HG02798 (cell line): ENCODE measurements at regions not wholly inside any gene's neighbourhood (a gene's known extent, or its start where the extent isn't known, plus 50 kb on each side); places are given as distances from the start of the nearest gene placed in this dataset.

Experiments used
- ATAC-seq: cut with Tn5 transposase; IDR thresholded peaks from one replicate; pipeline ENCODE4 v1.9.1; 2021; ENCODE audit warnings: mild to moderate bottlenecking; ENCODE audit not compliant: unreplicated experiment, poor library complexity

DNA sequence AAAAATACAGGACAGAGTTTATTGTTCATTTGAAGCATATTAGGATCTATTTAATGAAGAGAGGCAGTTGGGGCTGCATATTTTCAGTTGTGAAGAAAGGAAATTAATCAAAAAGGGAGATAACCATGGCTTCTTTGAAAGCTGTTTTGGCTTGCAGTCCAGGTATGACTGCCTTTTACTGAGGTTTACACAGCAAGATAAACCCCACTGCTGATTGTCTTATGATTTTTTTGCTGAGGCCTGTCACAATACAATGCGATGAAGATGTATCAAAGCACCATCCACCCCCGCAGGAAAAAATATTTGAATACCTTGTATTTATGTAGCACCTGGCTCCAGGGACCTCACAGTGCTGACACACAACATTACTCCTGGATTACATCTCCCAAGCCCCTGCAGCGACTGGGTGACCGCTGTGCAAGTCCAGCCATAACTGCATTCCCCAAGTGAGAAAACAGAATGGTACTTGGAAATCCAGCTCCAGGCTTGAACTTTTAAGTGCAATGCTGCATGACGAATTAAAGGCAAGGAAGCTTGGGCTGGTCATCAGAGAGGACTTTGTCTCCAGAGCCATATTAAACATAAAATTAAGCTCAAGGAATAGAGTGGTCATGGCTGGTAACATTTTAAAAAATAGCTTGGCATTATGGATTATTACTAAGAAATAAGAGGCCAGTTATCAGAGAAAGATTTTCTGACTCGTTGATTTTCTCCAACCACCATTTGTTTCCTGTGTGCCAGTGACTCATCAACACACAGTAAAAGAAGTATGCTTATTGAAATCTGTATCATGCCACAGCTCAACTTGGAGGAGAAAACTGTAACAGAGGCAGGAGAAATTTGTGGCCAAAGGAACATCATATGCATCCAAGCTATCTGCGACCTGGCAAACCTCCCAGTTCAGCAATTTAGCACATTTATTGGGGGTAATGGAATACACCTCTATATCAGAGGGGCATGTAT is 374.2 kb downstream of the MAN2A1 start:
- no peak for ATAC-seq

DNA sequence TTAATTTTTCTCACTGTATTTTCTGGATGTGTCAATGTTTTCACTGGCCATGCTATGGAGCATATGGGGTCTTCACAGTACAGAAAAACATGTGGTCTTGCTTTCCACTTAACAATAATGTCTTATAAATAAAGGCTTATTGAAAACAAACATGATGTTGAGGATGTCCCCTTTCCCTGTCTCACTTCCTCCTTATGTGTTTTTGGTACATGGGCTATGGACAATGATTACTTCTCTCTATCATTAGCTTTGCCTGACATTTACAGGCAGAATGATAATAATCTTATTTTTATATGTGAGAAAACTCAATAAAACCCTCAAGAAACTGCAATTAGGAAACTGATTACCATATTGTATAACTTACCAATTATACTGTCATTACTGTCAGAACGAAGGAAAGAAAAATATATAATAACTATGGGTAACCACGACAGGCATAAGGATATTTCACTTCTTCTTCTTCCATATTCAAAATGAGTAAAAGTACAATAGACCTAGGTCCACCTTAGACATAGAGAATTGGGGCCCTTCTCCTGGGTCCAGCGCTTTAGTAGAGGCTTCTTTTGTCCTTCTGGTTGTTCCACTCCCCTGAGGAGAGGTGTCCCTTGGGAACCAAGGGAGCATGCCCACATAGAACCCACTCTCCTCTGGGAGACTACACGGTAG is 375.0 kb downstream of the MAN2A1 start:
- ATAC-seq: no peak

DNA sequence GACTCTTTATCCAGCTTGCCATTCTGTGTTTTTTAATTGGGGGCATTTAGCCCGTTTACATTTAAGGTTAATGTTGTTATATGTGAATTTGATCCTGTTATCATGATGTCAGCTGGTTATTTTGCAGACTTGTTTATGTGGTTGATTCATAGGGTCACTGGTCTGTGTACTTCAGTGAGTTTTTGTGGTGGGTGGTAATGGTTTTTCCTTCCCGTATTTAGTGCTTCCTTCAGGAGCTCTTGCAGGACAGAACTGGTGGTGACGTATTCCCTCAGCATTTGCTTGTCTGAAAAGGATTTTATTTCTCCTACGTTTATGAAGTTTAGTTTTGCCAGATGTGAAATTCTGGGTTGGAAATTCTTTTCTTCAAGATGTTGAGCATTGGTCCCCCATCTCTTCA is 381.1 kb downstream of the MAN2A1 start:
- ATAC-seq: no peak

DNA sequence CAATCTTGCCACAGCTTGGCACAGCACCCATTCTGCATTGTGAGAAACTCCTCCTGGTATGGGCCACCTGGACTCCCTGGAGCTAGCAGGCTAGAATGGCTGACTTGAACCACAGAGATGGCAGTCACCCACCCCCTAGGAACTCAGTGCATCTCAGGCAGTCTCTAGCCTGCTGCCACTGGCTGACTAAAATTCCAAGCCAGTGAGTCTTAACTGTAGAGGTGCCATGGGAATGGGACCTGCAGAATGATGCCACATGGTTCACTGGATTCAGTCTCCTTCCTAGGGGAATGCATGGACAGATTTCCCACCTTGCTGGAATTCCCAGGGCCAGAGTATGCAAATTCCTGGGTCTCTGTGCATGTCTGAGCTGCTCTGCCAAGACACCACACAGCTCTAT is 382.9 kb downstream of the MAN2A1 start:
- ATAC-seq: no peak

DNA sequence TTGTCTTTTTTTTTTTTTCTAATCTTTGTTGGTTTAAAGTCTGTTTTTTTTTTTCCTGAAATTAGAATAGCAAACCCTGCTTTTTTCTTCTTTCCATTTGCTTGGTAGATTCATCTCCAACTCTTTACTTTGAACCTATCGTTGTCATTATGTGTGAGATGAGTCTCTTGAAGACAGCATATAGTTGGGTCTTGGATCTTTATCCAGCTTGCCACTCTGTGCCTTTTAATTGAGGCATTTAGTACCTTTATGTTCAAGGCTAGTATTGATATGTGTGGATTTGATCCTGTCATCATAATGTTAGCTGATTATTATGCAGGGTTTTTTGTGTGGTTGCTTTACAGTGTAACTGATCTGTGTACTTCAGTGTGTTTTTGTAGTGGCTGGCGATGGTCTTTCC is 383.8 kb downstream of the MAN2A1 start:
- no peak for ATAC-seq

DNA sequence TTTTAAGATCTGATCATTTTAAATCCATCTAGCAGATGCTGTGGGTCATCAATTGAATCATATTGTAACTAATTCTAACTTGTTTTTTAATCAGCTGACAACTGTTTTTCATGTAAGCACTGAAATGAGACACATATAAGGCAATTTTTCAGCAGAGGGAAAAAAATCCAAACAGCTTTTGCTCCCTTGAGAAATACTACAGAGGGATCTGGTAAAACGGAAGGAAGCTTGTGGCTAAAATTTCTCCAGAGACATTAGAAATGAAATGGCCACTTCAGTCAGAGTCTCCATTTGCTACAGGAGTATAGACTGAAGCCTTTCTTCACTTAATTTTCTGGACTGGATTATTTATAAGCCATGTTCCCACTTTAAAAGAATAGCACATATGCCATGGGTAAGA is 385.9 kb downstream of the MAN2A1 start:
- ATAC-seq: no peak

DNA sequence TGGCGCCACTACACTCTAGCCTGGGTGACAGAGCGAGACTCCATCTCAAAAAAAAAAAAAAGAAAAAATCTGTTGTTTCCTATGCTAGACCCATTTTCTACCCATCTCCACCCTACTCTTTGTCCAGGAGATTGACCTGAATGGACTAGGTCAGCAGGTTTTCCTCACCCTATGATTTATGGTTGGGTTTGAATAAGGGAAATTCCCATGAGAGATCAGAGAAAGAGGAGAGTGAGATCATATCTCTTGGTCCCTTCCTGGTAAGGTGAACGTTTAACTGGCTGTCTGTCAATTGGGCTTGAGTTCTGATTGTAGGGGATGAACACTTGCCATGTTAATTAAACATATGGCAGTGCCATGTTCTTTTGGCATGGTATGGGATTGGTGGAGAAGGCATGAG is 387.4 kb downstream of the MAN2A1 start:
- ATAC-seq: no peak

DNA sequence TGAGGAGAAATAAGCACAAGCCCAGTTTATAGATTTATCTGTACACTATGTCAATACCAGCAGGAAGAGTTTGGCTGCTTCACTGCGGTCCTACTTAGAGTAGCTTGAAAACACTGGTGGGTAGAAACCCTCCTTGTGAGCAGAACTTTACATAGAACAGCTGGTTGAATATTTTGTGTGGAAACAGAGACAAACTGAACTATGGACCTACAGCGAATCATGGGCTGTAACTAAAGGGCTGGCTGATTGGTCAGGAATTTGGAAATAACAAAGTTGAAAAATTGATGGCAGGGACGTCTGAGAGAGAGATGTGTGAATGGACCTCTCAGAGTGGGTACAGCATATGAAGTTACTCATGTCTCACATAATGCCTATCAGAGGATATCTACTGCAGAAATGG is 392.5 kb downstream of the MAN2A1 start:
- no peak for ATAC-seq

DNA sequence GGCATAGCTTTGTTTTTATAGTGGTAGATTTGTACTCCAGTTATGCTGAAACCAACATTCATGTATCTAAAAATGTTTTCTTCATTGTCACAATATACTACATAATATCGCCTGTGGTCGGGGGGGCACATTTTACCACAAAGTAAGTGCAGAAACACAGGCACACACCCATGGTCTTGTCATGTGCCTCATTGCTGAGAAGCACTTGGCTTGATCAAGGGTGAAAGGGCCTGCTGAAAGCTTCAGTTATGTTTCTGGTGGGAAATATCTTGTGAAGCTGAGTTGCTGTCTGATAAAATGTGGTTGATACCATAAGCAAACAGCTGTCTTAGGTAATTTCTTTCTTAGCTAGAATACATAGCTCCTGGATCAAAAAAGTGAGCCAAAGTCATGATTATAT is 393.1 kb downstream of the MAN2A1 start:
- no peak for ATAC-seq

DNA sequence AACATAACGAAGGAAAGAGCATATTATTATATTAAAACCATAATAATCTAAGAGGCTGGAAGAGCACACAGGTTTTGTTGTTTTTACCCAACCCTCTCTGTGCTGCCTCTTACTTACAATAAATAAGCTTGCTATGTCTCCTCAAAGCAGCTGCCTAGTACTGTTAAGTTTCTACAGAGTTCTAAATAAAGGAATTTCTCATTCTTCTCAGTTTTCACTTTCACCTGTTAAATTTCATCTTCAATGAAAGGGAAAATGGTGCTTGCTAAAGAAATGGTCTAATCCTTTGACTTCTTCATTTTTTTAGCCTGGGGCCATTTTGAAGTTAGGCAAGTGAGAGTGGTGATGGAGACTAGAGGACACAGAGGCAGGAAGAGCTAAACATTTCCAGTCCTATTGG is 396.1 kb downstream of the MAN2A1 start:
- no peak for ATAC-seq

DNA sequence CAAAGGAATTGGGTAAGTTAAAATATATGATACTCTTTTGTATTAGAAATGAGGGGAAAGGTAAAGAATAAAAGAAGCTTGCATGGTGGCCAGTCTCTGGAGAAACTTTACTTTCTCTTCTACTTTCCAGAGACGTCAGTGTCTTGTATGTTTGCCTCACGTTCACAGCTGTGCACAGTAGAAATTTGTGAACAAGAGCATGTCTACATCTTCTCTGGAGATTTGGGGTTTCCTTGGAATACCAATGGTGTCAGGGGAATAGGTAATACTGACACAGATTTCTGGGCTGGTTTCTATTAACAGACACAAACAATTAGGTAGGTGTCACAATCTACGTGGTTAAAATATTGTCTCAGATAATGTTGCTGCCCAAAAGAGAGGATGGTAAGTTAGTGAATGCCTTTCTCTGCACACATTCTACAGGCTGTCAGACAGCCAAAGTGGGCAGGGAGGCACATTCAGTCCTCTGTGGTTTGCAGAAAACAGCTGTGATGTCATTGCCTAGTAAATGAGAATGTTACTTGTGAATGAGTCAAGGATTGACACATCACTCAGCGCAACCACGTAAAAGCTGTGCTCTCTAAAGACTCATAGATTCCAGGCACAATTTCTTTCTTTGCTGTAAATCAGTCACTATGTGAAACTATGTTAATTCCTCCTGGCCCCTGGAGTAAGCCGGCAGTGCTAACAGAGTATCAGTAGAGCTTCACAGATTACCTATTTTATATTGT is 397.1 kb downstream of the MAN2A1 start:
- ATAC-seq: no peak

DNA sequence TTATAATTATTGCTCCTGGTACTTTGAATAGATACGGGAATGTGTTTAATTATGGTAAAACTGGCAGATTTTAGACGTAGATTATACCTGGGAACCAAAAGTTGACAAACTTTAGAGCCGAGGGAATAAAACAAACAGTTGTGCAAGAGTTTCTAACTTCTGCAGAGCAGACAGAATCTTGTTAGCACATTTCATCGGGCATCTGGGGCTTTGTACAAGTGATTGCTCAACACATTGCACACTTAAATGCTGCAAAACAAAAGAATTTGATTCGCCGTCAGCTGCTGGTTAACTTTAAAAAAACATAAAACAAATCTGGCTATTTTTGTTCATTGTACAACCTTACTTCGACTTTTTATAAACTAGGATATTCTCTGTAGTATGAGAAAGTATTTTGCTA is 398.1 kb downstream of the MAN2A1 start:
- no peak for ATAC-seq

DNA sequence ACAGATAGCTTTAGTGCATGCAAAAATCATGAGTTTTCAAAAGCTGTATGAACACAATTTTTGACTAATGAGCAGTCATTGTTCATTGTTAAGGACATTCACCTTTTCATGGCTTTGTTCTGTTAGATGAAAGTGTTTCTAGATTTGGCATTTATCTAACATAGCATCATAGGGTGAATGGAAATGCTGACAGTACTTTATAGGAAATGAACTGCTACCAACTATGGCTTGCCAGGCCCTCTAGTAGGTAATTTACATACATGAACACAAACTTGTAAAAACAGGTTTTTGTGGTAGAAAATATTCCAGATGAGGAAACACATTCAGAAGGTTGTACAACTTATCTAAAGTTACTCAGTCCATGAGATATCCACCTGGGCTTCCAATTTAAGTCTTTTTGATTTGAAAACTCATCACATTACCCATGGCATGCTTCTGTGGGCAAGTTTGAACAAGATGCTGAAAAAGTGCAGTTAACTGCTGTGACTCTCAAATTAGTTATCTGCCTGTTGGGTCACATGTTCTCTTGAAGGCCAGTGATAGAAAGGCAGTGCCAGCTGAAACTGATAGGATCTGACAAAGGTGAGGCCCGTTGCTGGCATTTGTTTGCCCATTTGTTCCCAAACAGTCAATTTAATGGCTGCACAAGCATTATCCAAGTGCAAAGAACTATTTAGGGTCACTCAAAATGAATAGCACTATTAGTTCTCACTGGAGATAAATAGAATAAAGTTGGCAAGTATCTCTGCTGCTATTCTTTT is 399.1 kb downstream of the MAN2A1 start:
- no peak for ATAC-seq

DNA sequence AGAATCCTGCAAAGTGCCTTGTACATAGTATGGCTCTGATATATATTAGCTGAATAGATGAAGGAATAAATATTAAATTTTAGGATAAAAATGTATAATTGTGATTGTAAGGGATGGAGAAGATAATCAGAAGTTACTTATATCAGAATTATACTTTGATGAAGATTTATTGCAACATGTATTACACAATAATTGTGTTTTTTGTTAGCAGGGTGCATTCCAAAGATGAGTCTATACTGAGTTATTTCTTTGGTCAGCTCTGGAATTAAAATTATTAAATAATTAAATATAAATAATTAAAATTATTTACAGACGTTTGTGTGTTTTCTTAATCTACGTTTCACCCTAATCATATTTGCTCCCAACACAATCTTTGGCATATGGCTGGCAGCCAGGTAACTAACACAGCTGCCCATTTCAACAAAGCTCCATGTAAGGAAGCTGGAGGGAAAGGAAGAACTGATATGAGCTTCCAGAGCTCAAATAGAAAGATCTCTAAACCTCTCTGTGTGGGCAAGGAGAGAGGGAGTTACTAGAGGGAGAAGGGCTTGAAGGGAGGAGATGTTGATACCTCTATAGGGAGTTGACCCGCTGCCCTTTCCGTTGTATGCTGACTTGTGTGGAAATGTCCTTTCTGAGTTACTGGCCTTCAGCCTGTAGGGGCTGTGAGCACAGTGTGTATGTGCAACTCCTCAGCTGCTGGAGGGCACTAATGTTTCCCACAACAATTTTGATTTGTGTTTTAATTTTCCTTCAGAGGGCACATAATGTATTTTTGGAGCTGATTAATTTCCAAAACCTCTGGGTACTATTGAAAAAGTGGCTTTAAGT is 403.4 kb downstream of the MAN2A1 start:
- ATAC-seq: no peak

DNA sequence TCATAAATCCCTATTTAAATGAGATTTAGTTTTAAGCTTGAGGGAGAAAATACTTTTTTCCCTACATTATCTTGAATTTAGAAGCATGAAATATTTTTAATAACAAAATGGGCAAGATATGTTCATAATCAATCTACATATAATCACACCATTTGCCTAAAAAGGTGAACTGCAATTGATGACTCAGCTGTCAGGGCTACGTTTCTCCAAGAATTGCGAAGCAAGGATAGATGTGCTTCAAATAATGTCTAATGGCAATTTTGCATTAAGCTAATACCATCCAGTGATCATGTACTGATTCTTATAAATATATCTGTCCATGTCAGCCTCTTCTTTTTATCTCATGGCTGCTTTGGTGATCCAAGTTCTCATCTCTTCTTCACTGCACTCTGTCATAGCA is 404.4 kb downstream of the MAN2A1 start:
- no peak for ATAC-seq

DNA sequence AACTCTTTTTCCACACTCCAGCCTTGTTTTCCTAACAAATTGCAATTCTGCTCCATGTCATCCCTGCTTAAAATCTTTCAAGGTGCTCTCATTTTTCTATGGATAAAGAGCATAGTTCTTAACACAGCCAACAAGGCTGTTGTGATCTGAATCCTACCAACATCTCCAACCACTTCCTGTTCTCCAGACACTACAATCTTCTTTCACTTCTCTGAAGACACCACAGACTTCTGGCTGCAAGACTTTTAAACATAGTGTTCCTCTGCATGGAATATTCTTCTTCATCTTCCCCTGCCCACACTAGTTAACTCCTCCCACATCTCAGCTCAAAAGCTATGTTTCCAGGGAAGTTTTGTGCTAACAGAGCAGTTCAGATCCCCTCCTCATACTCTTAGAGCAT is 404.8 kb downstream of the MAN2A1 start:
- no peak for ATAC-seq

DNA sequence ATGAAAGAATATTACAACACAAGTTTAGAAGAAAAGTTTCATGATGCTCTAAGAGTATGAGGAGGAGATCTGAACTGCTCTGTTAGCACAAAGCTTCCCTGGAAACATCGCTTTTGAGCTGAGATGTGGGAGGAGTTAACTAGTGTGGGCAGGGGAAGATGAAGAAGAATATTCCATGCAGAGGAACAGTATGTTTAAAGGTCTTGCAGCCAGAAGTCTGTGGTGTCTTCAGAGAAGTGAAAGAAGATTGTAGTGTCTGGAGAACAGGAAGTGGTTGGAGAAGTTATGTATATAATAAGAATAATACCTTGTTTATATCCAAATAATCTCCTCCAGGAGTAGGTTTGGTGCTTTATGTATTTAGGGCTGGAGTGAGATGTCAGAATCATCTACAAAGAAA is 406.7 kb downstream of the MAN2A1 start:
- no peak for ATAC-seq

DNA sequence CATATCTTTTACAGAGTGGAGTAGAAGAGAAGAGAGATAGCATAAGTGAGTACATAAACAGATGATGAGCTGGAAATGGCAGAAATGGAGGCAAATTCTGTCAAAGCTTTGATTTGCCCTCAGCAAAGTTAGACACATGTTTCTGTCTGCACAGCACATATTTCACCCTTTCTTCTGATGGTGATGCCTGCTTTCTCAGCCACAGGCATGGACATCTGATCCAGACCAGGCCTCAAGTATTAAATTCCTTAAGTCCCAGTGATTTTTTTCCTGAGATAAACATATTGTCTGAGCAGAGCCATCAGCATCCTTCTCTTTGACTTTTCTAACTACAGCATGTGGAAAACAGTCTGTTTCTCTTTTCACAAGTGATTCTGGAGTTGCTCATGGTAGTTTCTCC is 409.8 kb downstream of the MAN2A1 start:
- no peak for ATAC-seq

DNA sequence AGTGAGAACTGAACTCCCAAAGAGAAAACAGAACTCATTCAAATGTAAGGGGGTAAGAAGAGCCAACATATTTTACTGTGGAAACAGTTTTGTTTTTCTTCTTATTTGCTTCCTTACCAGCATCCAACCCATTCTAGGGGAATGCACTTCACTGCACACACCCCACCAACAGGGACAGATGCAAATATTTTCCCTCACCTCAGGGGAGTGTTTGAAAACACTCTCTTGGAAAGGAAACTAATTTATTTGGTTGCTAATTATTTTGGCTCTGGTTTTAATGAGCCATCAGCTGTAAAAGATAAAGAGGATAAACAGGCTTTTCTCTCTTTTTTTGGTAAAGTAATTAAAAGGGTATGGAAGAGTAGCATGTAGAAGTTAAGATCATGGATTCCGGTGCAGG is 413.4 kb downstream of the MAN2A1 start:
- no peak for ATAC-seq
